Activated CD4-positive, alpha-beta T cell treated with anti-CD3 and anti-CD28 coated beads, Interleukin-2, amount 50 U/mL, for 4 hours (primary cell): ENCODE measurements at regions not wholly inside any gene's neighbourhood (a gene's known extent, or its start where the extent isn't known, plus 50 kb on each side); places are given as distances from the start of the nearest gene placed in this dataset.

Experiments
- DNase-seq, 2 experiments: peaks; one replicate each; pipeline ENCODE4 v3.0.0-alpha.2; 2020

- no peak for DNase-seq
Measured at GRCh38 chr18:39753178-39753577, 2187.6 kb upstream of the CELF4 start.

- DNase-seq: no peak
Measured at GRCh38 chr18:39752351-39752750, 2186.8 kb upstream of the CELF4 start.

- no peak for DNase-seq
Measured at GRCh38 chr18:39751921-39752320, 2186.3 kb upstream of the CELF4 start.

- no peak for DNase-seq
Measured at GRCh38 chr18:39751161-39751560, 2185.6 kb upstream of the CELF4 start.

GRCh38 chr18:39749154-39749553 is 2183.6 kb upstream of the CELF4 start:
- no peak for DNase-seq

GRCh38 chr18:39748727-39749126 is 2183.1 kb upstream of the CELF4 start:
- no peak for DNase-seq

GRCh38 chr18:39746201-39746600 is 2180.6 kb upstream of the CELF4 start:
- DNase-seq: no peak

- DNase-seq: no peak
Measured at GRCh38 chr18:39743463-39743862, 2177.9 kb upstream of the CELF4 start.

- no peak for DNase-seq
Measured at GRCh38 chr18:39741755-39742466, 2176.3 kb upstream of the CELF4 start.

GRCh38 chr18:39737869-39738268 is 2172.3 kb upstream of the CELF4 start:
- DNase-seq: no peak

GRCh38 chr18:39732918-39733317 is 2167.3 kb upstream of the CELF4 start:
- DNase-seq: no peak

GRCh38 chr18:39730606-39731005 is 2165.0 kb upstream of the CELF4 start:
- no peak for DNase-seq

- no peak for DNase-seq
Measured at GRCh38 chr18:39724652-39725051, 2159.1 kb upstream of the CELF4 start.

- DNase-seq: no peak
Measured at GRCh38 chr18:39721712-39722111, 2156.1 kb upstream of the CELF4 start.

GRCh38 chr18:39713961-39714360 is 2148.4 kb upstream of the CELF4 start:
- no peak for DNase-seq

- no peak for DNase-seq
Measured at GRCh38 chr18:39711701-39712100, 2146.1 kb upstream of the CELF4 start.

- no peak for DNase-seq
Measured at GRCh38 chr18:39705362-39705761, 2139.8 kb upstream of the CELF4 start.

GRCh38 chr18:39702888-39703287 is 2137.3 kb upstream of the CELF4 start:
- DNase-seq: no peak

GRCh38 chr18:39701839-39702238 is 2136.2 kb upstream of the CELF4 start:
- DNase-seq: no peak

GRCh38 chr18:39701055-39701783 is 2135.6 kb upstream of the CELF4 start:
- DNase-seq: no peak

- DNase-seq: no peak
Measured at GRCh38 chr18:39699340-39699964, 2133.9 kb upstream of the CELF4 start.

- no peak for DNase-seq
Measured at GRCh38 chr18:39698436-39698835, 2132.8 kb upstream of the CELF4 start.

- DNase-seq: no peak
Measured at GRCh38 chr18:39693359-39693758, 2127.8 kb upstream of the CELF4 start.

- no peak for DNase-seq
Measured at GRCh38 chr18:39692367-39693015, 2126.9 kb upstream of the CELF4 start.
